IPS-20b (cell line): ENCODE measurements at regions not wholly inside any gene's neighbourhood (a gene's known extent, or its start where the extent isn't known, plus 50 kb on each side); places are given as distances from the start of the nearest gene placed in this dataset.

ENCODE experiments used
- H3K27ac ChIP-seq: one replicate; pipeline ENCODE4 v1.5.1; 2013; ENCODE audit warnings: low read length
- H3K27me3 ChIP-seq: 2 replicates; pipeline ENCODE4 v1.6.1; 2013; ENCODE audit warnings: mild to moderate bottlenecking, low read length, inconsistent platforms; ENCODE audit not compliant: insufficient read depth
- H3K36me3 ChIP-seq: 2 replicates; pipeline ENCODE4 v1.6.1; 2013; ENCODE audit warnings: low read depth, mild to moderate bottlenecking, inconsistent platforms, low read length, moderate library complexity; ENCODE audit not compliant: insufficient read depth
- H3K4me1 ChIP-seq: 2 replicates; pipeline ENCODE4 v1.6.1; 2013; ENCODE audit warnings: mild to moderate bottlenecking, control low read depth, inconsistent platforms, low read length, moderate library complexity; ENCODE audit not compliant: insufficient read depth
- H3K4me3 ChIP-seq: 2 replicates; pipeline ENCODE4 v1.5.1; 2013; ENCODE audit warnings: mild to moderate bottlenecking, low read length, inconsistent platforms
- H3K9ac ChIP-seq: 2 replicates; pipeline ENCODE4 v1.6.1; 2013; ENCODE audit warnings: low read depth, mild to moderate bottlenecking, inconsistent platforms, low read length, moderate library complexity
- H3K9me3 ChIP-seq: 2 replicates; pipeline ENCODE4 v1.6.1; 2013; ENCODE audit warnings: mild to moderate bottlenecking, low read depth, low read length, inconsistent platforms; ENCODE audit not compliant: insufficient read depth

GRCh38 chr7:106779877-106780276 lies 85.2 kb upstream of the PIK3CG start:
- Histone ChIP-seq H3K27ac (no peak overlapping the region), H3K9ac (no peak overlapping the region), H3K36me3 (no peaks in the 10 kb centered on the region), H3K4me3 (no peak overlapping the region), H3K9me3 (no peaks in the 10 kb centered on the region), H3K27me3 (no peaks in the 10 kb centered on the region), H3K4me1 (no peaks in the 10 kb centered on the region; the same call in 1 of the 2 replicates)

- H3K27me3 ChIP-seq: no peaks in the 10 kb centered on the region
- no peaks in the 10 kb centered on the region for H3K4me1 ChIP-seq
- no peaks in the 10 kb centered on the region for H3K36me3 ChIP-seq
- H3K4me3 ChIP-seq: no peak overlapping the region
- no peak overlapping the region for H3K9ac ChIP-seq
- no peak overlapping the region for H3K27ac ChIP-seq
- no peaks in the 10 kb centered on the region for H3K9me3 ChIP-seq
These were observed 84.1 kb upstream of the PIK3CG start for GRCh38 chr7:106781007-106781406.

GRCh38 chr7:106781828-106782544 lies 83.1 kb upstream of the PIK3CG start:
- H3K4me1 ChIP-seq: no peaks in the 10 kb centered on the region
- no peak overlapping the region for H3K4me3 ChIP-seq
- H3K36me3 ChIP-seq: no peaks in the 10 kb centered on the region
- no peaks in the 10 kb centered on the region for H3K9me3 ChIP-seq
- no peaks in the 10 kb centered on the region for H3K27me3 ChIP-seq
- no peak overlapping the region for H3K9ac ChIP-seq
- no peak overlapping the region for H3K27ac ChIP-seq

GRCh38 chr7:106783286-106783685 lies 81.8 kb upstream of the PIK3CG start:
- Histone ChIP-seq H3K27ac (no peak overlapping the region), H3K4me1 (no peaks in the 10 kb centered on the region), H3K9ac (no peak overlapping the region), H3K4me3 (no peak overlapping the region), H3K36me3 (no peaks in the 10 kb centered on the region), H3K9me3 (no peaks in the 10 kb centered on the region), H3K27me3 (no peaks in the 10 kb centered on the region)

- no peak overlapping the region for H3K4me3 ChIP-seq
- H3K27me3 ChIP-seq: no peaks in the 10 kb centered on the region
- H3K9me3 ChIP-seq: no peaks in the 10 kb centered on the region
- H3K4me1 ChIP-seq: no peaks in the 10 kb centered on the region
- no peaks in the 10 kb centered on the region for H3K36me3 ChIP-seq
- no peak overlapping the region for H3K27ac ChIP-seq
- no peak overlapping the region for H3K9ac ChIP-seq
These were observed 76.4 kb upstream of the PIK3CG start for GRCh38 chr7:106788637-106789036.

GRCh38 chr7:106791526-106791925 lies 73.6 kb upstream of the PIK3CG start:
- H3K9ac ChIP-seq: no peak overlapping the region
- H3K36me3 ChIP-seq: no peaks in the 10 kb centered on the region
- no peaks in the 10 kb centered on the region for H3K4me1 ChIP-seq
- H3K27me3 ChIP-seq: no peaks in the 10 kb centered on the region
- H3K9me3 ChIP-seq: no peaks in the 10 kb centered on the region
- no peak overlapping the region for H3K27ac ChIP-seq
- no peak overlapping the region for H3K4me3 ChIP-seq

GRCh38 chr7:106792233-106792926 lies 72.7 kb upstream of the PIK3CG start:
- Histone ChIP-seq H3K4me1 (no peaks in the 10 kb centered on the region), H3K4me3 (no peak overlapping the region), H3K9me3 (peaks cover 1% of the 10 kb centered on the region; the same call in 1 of the 2 replicates), H3K9ac (no peak overlapping the region), H3K27ac (no peak overlapping the region), H3K36me3 (no peaks in the 10 kb centered on the region), H3K27me3 (no peaks in the 10 kb centered on the region)

GRCh38 chr7:106793015-106793975 lies 71.8 kb upstream of the PIK3CG start:
- Histone ChIP-seq H3K9me3 (peaks cover 10% of the 10 kb centered on the region; the same call in 1 of the 2 replicates), H3K9ac (no peak overlapping the region), H3K4me1 (no peaks in the 10 kb centered on the region), H3K27ac (no peak overlapping the region), H3K27me3 (no peaks in the 10 kb centered on the region), H3K4me3 (no peak overlapping the region), H3K36me3 (no peaks in the 10 kb centered on the region)

GRCh38 chr7:106794276-106795083 lies 70.6 kb upstream of the PIK3CG start:
- peaks cover 15% of the 10 kb centered on the region; the same call in 1 of the 2 replicates for H3K9me3 ChIP-seq
- no peak overlapping the region for H3K9ac ChIP-seq
- H3K27me3 ChIP-seq: no peaks in the 10 kb centered on the region
- H3K27ac ChIP-seq: no peak overlapping the region
- H3K4me1 ChIP-seq: no peaks in the 10 kb centered on the region
- no peaks in the 10 kb centered on the region for H3K36me3 ChIP-seq
- no peak overlapping the region for H3K4me3 ChIP-seq

- H3K36me3 ChIP-seq: no peaks in the 10 kb centered on the region
These were observed 69.8 kb upstream of the PIK3CG start for GRCh38 chr7:106795084-106795876.

More at GRCh38 chr7:106795084-106795876, 69.8 kb upstream of the PIK3CG start:
- Histone ChIP-seq H3K9me3 (peaks cover 18% of the 10 kb centered on the region; the same call in 1 of the 2 replicates), H3K27ac (no peak overlapping the region), H3K9ac (no peak overlapping the region), H3K4me1 (no peaks in the 10 kb centered on the region), H3K4me3 (no peak overlapping the region), H3K27me3 (no peaks in the 10 kb centered on the region)
